ENCODE measurements at regions not wholly inside any gene's neighbourhood (a gene's known extent, or its start where the extent isn't known, plus 50 kb on each side); places are given as distances from the start of the nearest gene placed in this dataset.

- no peak for TF ChIP-seq CTCF (IDR thresholded peaks at IDR 0.05; ENCODE audit: low read depth, low read length, missing input control)
- no peak for TF ChIP-seq MAX (IDR thresholded peaks at IDR 0.05)
- TF ChIP-seq ZBTB33 (IDR thresholded peaks at IDR 0.05) = no peak
Observed at GRCh38 chr6:102415891-102416290, 1022.4 kb downstream of the GRIK2 start.

Data from liver (tissue), 2 donors.